ENCODE measurements at regions not wholly inside any gene's neighbourhood (a gene's known extent, or its start where the extent isn't known, plus 50 kb on each side); places are given as distances from the start of the nearest gene placed in this dataset.

- Histone ChIP-seq H3K9ac (ENCODE audit: control insufficient read depth, extremely low read depth, insufficient read depth, low read length) (no peak overlapping the region), H3K27ac (ENCODE audit: control insufficient read depth, insufficient read depth, low read length) (no peak overlapping the region), H3K4me3 (ENCODE audit: control insufficient read depth in 2 of 3, extremely low read depth in 1 of 3, insufficient read depth in 2 of 3, low read depth in 1 of 3, low read length in 3 of 3) (no peak overlapping the region), H3K79me2 (ENCODE audit: control insufficient read depth, insufficient read depth, low read length) (no peaks in the 10 kb centered on the region), H3K4me1 (ENCODE audit: control insufficient read depth, extremely low read depth, insufficient read depth, low read length) (no peaks in the 10 kb centered on the region), H3K27me3 (ENCODE audit: control insufficient read depth, extremely low read depth, insufficient read depth, low read length) (no peaks in the 10 kb centered on the region), H2AFZ (ENCODE audit: control insufficient read depth, low read length) (no peak overlapping the region), H3K4me2 (ENCODE audit: control insufficient read depth, extremely low read depth, insufficient read depth, low read depth, low read length) (no peak overlapping the region), H3K9me3 (ENCODE audit: control insufficient read depth, low read depth, low read length) (no peaks in the 10 kb centered on the region), H4K20me1 (ENCODE audit: control insufficient read depth, extremely low read depth, insufficient read depth, low read length) (no peaks in the 10 kb centered on the region), H3K36me3 (ENCODE audit: control insufficient read depth in 2 of 2, extremely low read depth in 1 of 2, insufficient read depth in 2 of 2, low read length in 2 of 2) (no peaks in the 10 kb centered on the region), H3K9me1 (ENCODE audit: control insufficient read depth, extremely low read depth, insufficient read depth, low read length) (no peaks in the 10 kb centered on the region)
- FAIRE-seq (no peak), DNase-seq (ENCODE audit: low read depth, low spot score) (no peak)
- dilution Hi-C loops (cut with MboI; ENCODE audit: extremely low pct_ligation_motif_present, low sequenced_read_pairs), result no loop called here
- no peak for TF ChIP-seq EZH2 (IDR thresholded peaks at IDR 0.05; ENCODE audit: low read length)
- TF ChIP-seq, protein P1, sequence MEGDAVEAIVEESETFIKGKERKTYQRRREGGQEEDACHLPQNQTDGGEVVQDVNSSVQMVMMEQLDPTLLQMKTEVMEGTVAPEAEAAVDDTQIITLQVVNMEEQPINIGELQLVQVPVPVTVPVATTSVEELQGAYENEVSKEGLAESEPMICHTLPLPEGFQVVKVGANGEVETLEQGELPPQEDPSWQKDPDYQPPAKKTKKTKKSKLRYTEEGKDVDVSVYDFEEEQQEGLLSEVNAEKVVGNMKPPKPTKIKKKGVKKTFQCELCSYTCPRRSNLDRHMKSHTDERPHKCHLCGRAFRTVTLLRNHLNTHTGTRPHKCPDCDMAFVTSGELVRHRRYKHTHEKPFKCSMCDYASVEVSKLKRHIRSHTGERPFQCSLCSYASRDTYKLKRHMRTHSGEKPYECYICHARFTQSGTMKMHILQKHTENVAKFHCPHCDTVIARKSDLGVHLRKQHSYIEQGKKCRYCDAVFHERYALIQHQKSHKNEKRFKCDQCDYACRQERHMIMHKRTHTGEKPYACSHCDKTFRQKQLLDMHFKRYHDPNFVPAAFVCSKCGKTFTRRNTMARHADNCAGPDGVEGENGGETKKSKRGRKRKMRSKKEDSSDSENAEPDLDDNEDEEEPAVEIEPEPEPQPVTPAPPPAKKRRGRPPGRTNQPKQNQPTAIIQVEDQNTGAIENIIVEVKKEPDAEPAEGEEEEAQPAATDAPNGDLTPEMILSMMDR (optimal IDR thresholded peaks at IDR 0.05 in 1 of 3, IDR thresholded peaks at IDR 0.05 in 1 of 3, conservative IDR thresholded peaks at IDR 0.05 in 1 of 3; ENCODE audit: extremely low read depth in 1 of 3, insufficient read depth in 2 of 3, low read length in 3 of 3), result no peak
Measured at GRCh38 chr16:6955303-6955702, 377.3 kb upstream of the RBFOX1 start.

DNA sequence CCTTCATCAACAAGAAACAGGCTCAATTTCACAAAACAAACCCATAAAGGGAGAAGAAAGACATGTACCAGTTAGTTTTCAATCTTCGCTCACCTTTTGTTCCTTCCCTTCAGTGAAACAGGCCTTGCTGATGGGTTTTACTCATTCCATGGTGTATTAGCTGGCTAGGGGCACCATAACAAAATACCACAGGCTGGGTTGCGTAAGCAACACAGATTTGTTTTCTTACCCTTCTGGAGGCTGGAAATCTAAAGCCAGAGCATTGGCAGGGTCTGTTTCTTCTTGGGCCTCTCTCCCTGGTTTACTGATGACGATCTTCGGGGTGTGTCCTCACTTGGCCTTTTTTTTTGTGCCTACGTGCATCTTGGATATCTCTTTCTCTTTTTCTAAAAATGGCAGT lies 383.4 kb upstream of the RBFOX1 start:
- no peak for FAIRE-seq

More for the DNA sequence above, 383.4 kb upstream of the RBFOX1 start:
- Histone ChIP-seq H3K27me3 (ENCODE audit: control insufficient read depth, extremely low read depth, insufficient read depth, low read length) (no peaks in the 10 kb centered on the region), H3K4me1 (ENCODE audit: control insufficient read depth, extremely low read depth, insufficient read depth, low read length) (no peaks in the 10 kb centered on the region), H3K36me3 (ENCODE audit: control insufficient read depth in 2 of 2, extremely low read depth in 1 of 2, insufficient read depth in 2 of 2, low read length in 2 of 2) (no peaks in the 10 kb centered on the region), H3K79me2 (ENCODE audit: control insufficient read depth, insufficient read depth, low read length) (no peaks in the 10 kb centered on the region), H3K9me1 (ENCODE audit: control insufficient read depth, extremely low read depth, insufficient read depth, low read length) (no peaks in the 10 kb centered on the region), H3K27ac (ENCODE audit: control insufficient read depth, insufficient read depth, low read length) (no peak overlapping the region), H4K20me1 (ENCODE audit: control insufficient read depth, extremely low read depth, insufficient read depth, low read length) (no peaks in the 10 kb centered on the region), H2AFZ (ENCODE audit: control insufficient read depth, low read length) (no peak overlapping the region), H3K4me2 (ENCODE audit: control insufficient read depth, extremely low read depth, insufficient read depth, low read depth, low read length) (no peak overlapping the region), H3K9me3 (ENCODE audit: control insufficient read depth, low read depth, low read length) (peaks cover 2% of the 10 kb centered on the region), H3K4me3 (ENCODE audit: control insufficient read depth in 2 of 3, extremely low read depth in 1 of 3, insufficient read depth in 2 of 3, low read depth in 1 of 3, low read length in 3 of 3) (no peak overlapping the region), H3K9ac (ENCODE audit: control insufficient read depth, extremely low read depth, insufficient read depth, low read length) (no peak overlapping the region)
- dilution Hi-C loops (cut with MboI; ENCODE audit: extremely low pct_ligation_motif_present, low sequenced_read_pairs), result no loop called here
- TF ChIP-seq, protein P1 (optimal IDR thresholded peaks at IDR 0.05 in 1 of 3, IDR thresholded peaks at IDR 0.05 in 1 of 3, conservative IDR thresholded peaks at IDR 0.05 in 1 of 3; ENCODE audit: extremely low read depth in 1 of 3, insufficient read depth in 2 of 3, low read length in 3 of 3), result no peak
- no peak for TF ChIP-seq EZH2 (IDR thresholded peaks at IDR 0.05; ENCODE audit: low read length)
- DNase-seq (ENCODE audit: low read depth, low spot score), result no peak

Data from keratinocyte (primary cell).